DMS79 treated with DMSO at 0.1 percent for 48 hours (cell line): ENCODE measurements at regions not wholly inside any gene's neighbourhood (a gene's known extent, or its start where the extent isn't known, plus 50 kb on each side); places are given as distances from the start of the nearest gene placed in this dataset.

ENCODE experiments used
- DNase-seq: peaks from one replicate; lab custom pipeline; 2025; lab: John Stamatoyannopoulos, UW

- DNase-seq, result no peak
These were observed 211.3 kb downstream of the GPD2 start for GRCh38 chr2:156647377-156648010.

- DNase-seq, result no peak
These were observed 212.3 kb downstream of the GPD2 start for GRCh38 chr2:156648522-156648921.

GRCh38 chr2:156649596-156649995 lies 213.4 kb downstream of the GPD2 start:
- DNase-seq, result no peak

GRCh38 chr2:156652691-156653090 lies 216.5 kb downstream of the GPD2 start:
- DNase-seq, result no peak

- DNase-seq, result no peak
These were observed 217.5 kb downstream of the GPD2 start for GRCh38 chr2:156653675-156654074.

GRCh38 chr2:156657809-156658208 lies 221.6 kb downstream of the GPD2 start:
- DNase-seq, result no peak

- no peak for DNase-seq
These were observed 223.5 kb downstream of the GPD2 start for GRCh38 chr2:156659694-156660093.

GRCh38 chr2:156663757-156664409 lies 227.7 kb downstream of the GPD2 start:
- DNase-seq, result no peak

- no peak for DNase-seq
These were observed 230.1 kb downstream of the GPD2 start for GRCh38 chr2:156666130-156666785.

GRCh38 chr2:156670104-156670503 lies 233.9 kb downstream of the GPD2 start:
- DNase-seq, result no peak

- DNase-seq, result no peak
These were observed 235.7 kb downstream of the GPD2 start for GRCh38 chr2:156671706-156672361.

GRCh38 chr2:156672556-156673332 lies 236.6 kb downstream of the GPD2 start:
- DNase-seq, result no peak

- no peak for DNase-seq
These were observed 237.1 kb downstream of the GPD2 start for GRCh38 chr2:156673333-156673615.

GRCh38 chr2:156673981-156674380 lies 237.8 kb downstream of the GPD2 start:
- DNase-seq, result no peak

- DNase-seq, result no peak
These were observed 239.7 kb downstream of the GPD2 start for GRCh38 chr2:156675896-156676295.

GRCh38 chr2:156679820-156680219 lies 243.6 kb downstream of the GPD2 start:
- no peak for DNase-seq

- DNase-seq, result no peak
These were observed 244.1 kb downstream of the GPD2 start for GRCh38 chr2:156680266-156680665.

- DNase-seq, result no peak
These were observed 250.9 kb downstream of the GPD2 start for GRCh38 chr2:156687126-156687525.

GRCh38 chr2:156687715-156688114 lies 251.5 kb downstream of the GPD2 start:
- no peak for DNase-seq

- no peak for DNase-seq
These were observed 253.8 kb downstream of the GPD2 start for GRCh38 chr2:156689939-156690338.

GRCh38 chr2:156691014-156691413 lies 254.8 kb downstream of the GPD2 start:
- DNase-seq, result no peak

- DNase-seq, result no peak
These were observed 258.8 kb downstream of the GPD2 start for GRCh38 chr2:156695020-156695419.
